NT2/D1 (cell line): ENCODE measurements at regions not wholly inside any gene's neighbourhood (a gene's known extent, or its start where the extent isn't known, plus 50 kb on each side); places are given as distances from the start of the nearest gene placed in this dataset.

ENCODE experiments used
- YY1 ChIP-seq: IDR thresholded peaks from 2 replicates; pipeline ENCODE4 v1.6.1; 2011; ENCODE audit not compliant: insufficient read length, insufficient read depth
- ZNF274 ChIP-seq: IDR thresholded peaks from 2 replicates; pipeline ENCODE4 v1.6.1; 2011; ENCODE audit warnings: mild to moderate bottlenecking, low read depth, low read length

GRCh38 chr13:21948769-21949474, 278.0 kb downstream of the FGF9 start:
- TF ChIP-seq ZNF274, result no peak
- no peak for TF ChIP-seq YY1
